ENCODE measurements at regions not wholly inside any gene's neighbourhood (a gene's known extent, or its start where the extent isn't known, plus 50 kb on each side); places are given as distances from the start of the nearest gene placed in this dataset.

DNA sequence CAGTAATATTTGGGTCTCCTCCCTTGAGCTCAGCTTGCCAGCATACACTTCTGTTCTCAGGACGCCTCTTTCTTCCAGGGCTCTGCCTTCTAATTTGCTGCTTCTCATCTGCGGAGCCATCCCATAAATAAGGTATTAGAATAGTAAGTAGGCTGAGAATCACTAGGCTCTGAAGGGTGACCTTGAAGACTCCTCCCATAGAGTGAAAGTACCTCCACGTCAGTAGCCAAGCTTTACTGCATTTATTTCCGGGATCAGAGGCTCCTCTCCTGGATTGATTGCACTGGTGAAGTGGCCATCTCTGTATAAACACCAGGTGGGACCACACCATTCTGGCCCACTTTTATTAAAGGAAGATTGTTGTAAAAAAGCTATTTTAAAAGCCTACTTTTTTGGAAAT is 315.5 kb downstream of the FAT3 start:
- no peaks in the 10 kb centered on the region for H3K4me1 Mint-ChIP-seq (ENCODE audit: low read depth)
- no peaks in the 10 kb centered on the region for H3K36me3 Mint-ChIP-seq (ENCODE audit: low read depth)
- H3K27me3 Mint-ChIP-seq: no peaks in the 10 kb centered on the region
- H3K27ac ChIP-seq (ENCODE audit: low read depth in 1 of 2, low read length in 2 of 2): no peak overlapping the region
- H3K4me3 Mint-ChIP-seq: no peak overlapping the region
- no peak overlapping the region for H3K4me3 ChIP-seq (ENCODE audit: low read length)
- no peaks in the 10 kb centered on the region for H3K9me3 ChIP-seq (ENCODE audit: control insufficient read depth in 1 of 2, insufficient read depth in 1 of 2, low read length in 2 of 2)
- ChIA-PET CTCF (no interaction called here), POLR2A (no interaction called here)
- TF ChIP-seq, protein P1, sequence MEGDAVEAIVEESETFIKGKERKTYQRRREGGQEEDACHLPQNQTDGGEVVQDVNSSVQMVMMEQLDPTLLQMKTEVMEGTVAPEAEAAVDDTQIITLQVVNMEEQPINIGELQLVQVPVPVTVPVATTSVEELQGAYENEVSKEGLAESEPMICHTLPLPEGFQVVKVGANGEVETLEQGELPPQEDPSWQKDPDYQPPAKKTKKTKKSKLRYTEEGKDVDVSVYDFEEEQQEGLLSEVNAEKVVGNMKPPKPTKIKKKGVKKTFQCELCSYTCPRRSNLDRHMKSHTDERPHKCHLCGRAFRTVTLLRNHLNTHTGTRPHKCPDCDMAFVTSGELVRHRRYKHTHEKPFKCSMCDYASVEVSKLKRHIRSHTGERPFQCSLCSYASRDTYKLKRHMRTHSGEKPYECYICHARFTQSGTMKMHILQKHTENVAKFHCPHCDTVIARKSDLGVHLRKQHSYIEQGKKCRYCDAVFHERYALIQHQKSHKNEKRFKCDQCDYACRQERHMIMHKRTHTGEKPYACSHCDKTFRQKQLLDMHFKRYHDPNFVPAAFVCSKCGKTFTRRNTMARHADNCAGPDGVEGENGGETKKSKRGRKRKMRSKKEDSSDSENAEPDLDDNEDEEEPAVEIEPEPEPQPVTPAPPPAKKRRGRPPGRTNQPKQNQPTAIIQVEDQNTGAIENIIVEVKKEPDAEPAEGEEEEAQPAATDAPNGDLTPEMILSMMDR (IDR thresholded peaks at IDR 0.05): no peak
- no peaks in the 10 kb centered on the region for H3K4me1 ChIP-seq (ENCODE audit: insufficient read depth, low read length)
- DNase-seq (no peak), ATAC-seq (ENCODE audit: poor library complexity) (no peak)
- no peaks in the 10 kb centered on the region for H3K27me3 ChIP-seq (ENCODE audit: control insufficient read depth in 1 of 2, insufficient read depth in 2 of 2, low read length in 2 of 2)
- intact Hi-C loops (cut with DNase I, micrococcal nuclease): no loop called here
- H3K36me3 ChIP-seq (ENCODE audit: insufficient read depth, low read length): no peaks in the 10 kb centered on the region
- H3K9me3 Mint-ChIP-seq: no peaks in the 10 kb centered on the region
- no peak overlapping the region for H3K27ac Mint-ChIP-seq

DNA sequence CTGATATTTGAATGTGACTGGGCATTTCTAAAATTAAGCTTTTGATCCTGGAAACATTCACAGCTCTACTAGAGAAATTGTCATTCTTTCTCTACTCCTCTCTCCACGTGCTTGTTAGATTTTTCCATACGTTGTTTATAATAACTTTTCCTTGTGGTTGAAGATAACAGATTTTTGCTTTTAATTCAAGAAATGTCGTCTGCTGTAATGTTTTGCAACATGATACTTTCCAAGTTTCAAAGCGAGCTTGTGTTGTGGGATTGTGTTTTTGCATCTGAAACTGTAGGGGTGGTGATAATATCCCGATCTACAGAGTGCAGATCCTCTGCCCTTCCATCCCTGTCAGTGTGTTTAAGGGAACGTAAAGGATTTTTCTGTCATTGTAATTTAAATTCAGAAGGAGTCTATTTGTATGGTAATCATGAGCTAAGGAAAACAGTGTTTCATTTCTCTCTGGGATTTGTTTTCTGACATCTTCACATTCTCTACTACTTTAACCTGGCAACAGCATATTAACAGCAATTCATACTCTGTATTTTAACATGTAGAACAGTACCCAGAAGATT is 321.4 kb downstream of the FAT3 start:
- intact Hi-C loops (cut with DNase I, micrococcal nuclease): no loop called here
- no peaks in the 10 kb centered on the region for H3K4me1 ChIP-seq (ENCODE audit: insufficient read depth, low read length)
- no peak for DNase-seq
- TF ChIP-seq, protein P1 (IDR thresholded peaks at IDR 0.05): no peak
- Mint-ChIP-seq H3K4me3 (no peak overlapping the region), H3K27ac (no peak overlapping the region), H3K36me3 (ENCODE audit: low read depth) (no peaks in the 10 kb centered on the region), H3K27me3 (no peaks in the 10 kb centered on the region), H3K4me1 (ENCODE audit: low read depth) (no peaks in the 10 kb centered on the region), H3K9me3 (peaks cover 2% of the 10 kb centered on the region)
- ATAC-seq (ENCODE audit: poor library complexity): no peak
- no peak overlapping the region for H3K4me3 ChIP-seq (ENCODE audit: low read length)
- H3K36me3 ChIP-seq (ENCODE audit: insufficient read depth, low read length): no peaks in the 10 kb centered on the region
- ChIA-PET POLR2A (no interaction called here), CTCF (no interaction called here)
- H3K9me3 ChIP-seq (ENCODE audit: control insufficient read depth in 1 of 2, insufficient read depth in 1 of 2, low read length in 2 of 2): no peaks in the 10 kb centered on the region
- H3K27ac ChIP-seq (ENCODE audit: low read depth in 1 of 2, low read length in 2 of 2): no peak overlapping the region
- no peaks in the 10 kb centered on the region for H3K27me3 ChIP-seq (ENCODE audit: control insufficient read depth in 1 of 2, insufficient read depth in 2 of 2, low read length in 2 of 2)

DNA sequence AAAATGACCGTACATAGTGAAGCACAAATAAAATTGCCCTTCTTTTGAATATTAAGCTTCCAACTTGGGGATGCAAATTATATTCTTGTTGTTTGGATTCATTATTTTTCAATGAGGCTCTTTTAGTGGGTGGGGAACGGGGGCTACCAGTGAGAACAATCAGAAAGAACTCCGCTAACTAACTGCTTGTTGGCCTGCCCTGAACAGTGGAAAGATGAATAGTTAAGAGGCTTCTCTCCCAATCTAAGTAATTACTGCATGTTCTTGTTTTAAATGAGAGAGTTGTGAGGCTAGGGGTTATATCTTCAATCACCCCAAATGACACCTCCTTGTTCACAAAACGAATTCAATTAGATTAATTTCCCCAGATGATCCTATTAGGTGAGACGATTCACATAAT is 322.0 kb downstream of the FAT3 start:
- Histone ChIP-seq H3K4me3 (ENCODE audit: low read length) (no peak overlapping the region), H3K9me3 (ENCODE audit: control insufficient read depth in 1 of 2, insufficient read depth in 1 of 2, low read length in 2 of 2) (no peaks in the 10 kb centered on the region), H3K36me3 (ENCODE audit: insufficient read depth, low read length) (no peaks in the 10 kb centered on the region), H3K4me1 (ENCODE audit: insufficient read depth, low read length) (no peaks in the 10 kb centered on the region), H3K27me3 (ENCODE audit: control insufficient read depth in 1 of 2, insufficient read depth in 2 of 2, low read length in 2 of 2) (no peaks in the 10 kb centered on the region), H3K27ac (ENCODE audit: low read depth in 1 of 2, low read length in 2 of 2) (no peak overlapping the region)
- ChIA-PET POLR2A (no interaction called here), CTCF (no interaction called here)
- ATAC-seq (ENCODE audit: poor library complexity) (no peak), DNase-seq (no peak)
- Mint-ChIP-seq H3K27me3 (no peaks in the 10 kb centered on the region), H3K27ac (no peak overlapping the region), H3K4me1 (ENCODE audit: low read depth) (no peaks in the 10 kb centered on the region), H3K4me3 (no peak overlapping the region), H3K36me3 (ENCODE audit: low read depth) (no peaks in the 10 kb centered on the region), H3K9me3 (peaks cover 2% of the 10 kb centered on the region)
- TF ChIP-seq, protein P1 (IDR thresholded peaks at IDR 0.05): no peak
- intact Hi-C loops (cut with DNase I, micrococcal nuclease): no loop called here
